ENCODE measurements at regions not wholly inside any gene's neighbourhood (a gene's known extent, or its start where the extent isn't known, plus 50 kb on each side); places are given as distances from the start of the nearest gene placed in this dataset.

- Histone ChIP-seq H3K4me1 (ENCODE audit: insufficient read depth) (no peaks in the 10 kb centered on the region), H3K4me3 (no peak overlapping the region), H3K27me3 (no peaks in the 10 kb centered on the region), H3K9me3 (no peaks in the 10 kb centered on the region), H3K36me3 (no peaks in the 10 kb centered on the region), H3K27ac (no peak overlapping the region)
- no peak for DNase-seq
- intact Hi-C loops (cut with DNase I), result no loop called here
- TF ChIP-seq POLR2A (IDR thresholded peaks at IDR 0.05), result no peak
- TF ChIP-seq EP300 (IDR thresholded peaks at IDR 0.05), result no peak
- TF ChIP-seq, protein P1, sequence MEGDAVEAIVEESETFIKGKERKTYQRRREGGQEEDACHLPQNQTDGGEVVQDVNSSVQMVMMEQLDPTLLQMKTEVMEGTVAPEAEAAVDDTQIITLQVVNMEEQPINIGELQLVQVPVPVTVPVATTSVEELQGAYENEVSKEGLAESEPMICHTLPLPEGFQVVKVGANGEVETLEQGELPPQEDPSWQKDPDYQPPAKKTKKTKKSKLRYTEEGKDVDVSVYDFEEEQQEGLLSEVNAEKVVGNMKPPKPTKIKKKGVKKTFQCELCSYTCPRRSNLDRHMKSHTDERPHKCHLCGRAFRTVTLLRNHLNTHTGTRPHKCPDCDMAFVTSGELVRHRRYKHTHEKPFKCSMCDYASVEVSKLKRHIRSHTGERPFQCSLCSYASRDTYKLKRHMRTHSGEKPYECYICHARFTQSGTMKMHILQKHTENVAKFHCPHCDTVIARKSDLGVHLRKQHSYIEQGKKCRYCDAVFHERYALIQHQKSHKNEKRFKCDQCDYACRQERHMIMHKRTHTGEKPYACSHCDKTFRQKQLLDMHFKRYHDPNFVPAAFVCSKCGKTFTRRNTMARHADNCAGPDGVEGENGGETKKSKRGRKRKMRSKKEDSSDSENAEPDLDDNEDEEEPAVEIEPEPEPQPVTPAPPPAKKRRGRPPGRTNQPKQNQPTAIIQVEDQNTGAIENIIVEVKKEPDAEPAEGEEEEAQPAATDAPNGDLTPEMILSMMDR (IDR thresholded peaks at IDR 0.05), result no peak
- 65 to 70% (median 67%) methylated on average over 34 of the region's 34 CpGs for WGBS, 3 donors
Measured at GRCh38 chr12:111287125-111287900, 81.6 kb downstream of the PHETA1 start.

- intact Hi-C loops (cut with DNase I), result no loop called here
- no peaks in the 10 kb centered on the region for H3K27me3 ChIP-seq
- H3K4me1 ChIP-seq (ENCODE audit: insufficient read depth), result no peaks in the 10 kb centered on the region
- DNase-seq, result no peak
- no peak for TF ChIP-seq POLR2A (IDR thresholded peaks at IDR 0.05)
- TF ChIP-seq EP300 (IDR thresholded peaks at IDR 0.05), result no peak
- TF ChIP-seq, protein P1 (IDR thresholded peaks at IDR 0.05), result no peak
- WGBS, 3 donors, result 53 to 63% (median 55%) methylated on average over 5 of the region's 5 CpGs
- peaks cover 0 to 6% of the 10 kb centered on the region in 2 donors for H3K9me3 ChIP-seq
- H3K27ac ChIP-seq, result no peak overlapping the region
- H3K4me3 ChIP-seq, result no peak overlapping the region
- H3K36me3 ChIP-seq, result no peaks in the 10 kb centered on the region
Measured at GRCh38 chr12:111285200-111285599, 83.7 kb downstream of the PHETA1 start.

DNA sequence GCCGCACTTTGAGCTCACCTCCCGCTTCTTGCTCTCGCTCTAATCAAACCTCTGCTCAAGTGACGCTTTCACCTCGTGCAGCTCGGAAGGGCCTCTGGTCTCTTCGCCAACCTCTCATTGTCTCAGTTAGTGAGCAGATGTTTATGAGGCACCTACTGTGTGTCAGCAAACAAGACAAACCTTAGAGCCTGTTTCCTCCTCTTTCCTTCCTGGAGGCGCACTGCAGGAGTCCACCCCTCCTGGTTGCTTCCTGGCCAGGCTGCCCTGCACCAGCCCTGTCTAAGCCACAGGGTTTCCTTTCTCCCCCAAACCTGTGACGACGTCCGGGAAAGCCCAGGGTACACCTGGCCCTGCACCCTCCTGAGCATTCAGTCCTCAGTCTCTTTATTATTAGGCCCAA, 84.2 kb downstream of the PHETA1 start:
- H3K4me1 ChIP-seq (ENCODE audit: insufficient read depth), result no peaks in the 10 kb centered on the region
- DNase-seq, result no peak
- intact Hi-C loops (cut with DNase I), result no loop called here
- H3K4me3 ChIP-seq, result no peak overlapping the region
- TF ChIP-seq POLR2A (IDR thresholded peaks at IDR 0.05) (no peak), EP300 (IDR thresholded peaks at IDR 0.05) (no peak)
- TF ChIP-seq, protein P1 (IDR thresholded peaks at IDR 0.05), result no peak
- peaks cover 0 to 6% of the 10 kb centered on the region in 2 donors for H3K9me3 ChIP-seq
- no peak overlapping the region for H3K27ac ChIP-seq
- no peaks in the 10 kb centered on the region for H3K36me3 ChIP-seq
- WGBS, 3 donors, result 69 to 76% (median 72%) methylated on average over 11 of the region's 11 CpGs
- H3K27me3 ChIP-seq, result no peaks in the 10 kb centered on the region

- no peak for DNase-seq
- Histone ChIP-seq H3K27ac (no peak overlapping the region), H3K36me3 (no peaks in the 10 kb centered on the region), H3K9me3 (peaks cover 0 to 6% of the 10 kb centered on the region in 2 donors), H3K4me3 (no peak overlapping the region), H3K27me3 (no peaks in the 10 kb centered on the region), H3K4me1 (ENCODE audit: insufficient read depth) (no peaks in the 10 kb centered on the region)
- intact Hi-C loops (cut with DNase I), result no loop called here
- 80 to 87% (median 83%) methylated on average over 5 of the region's 5 CpGs for WGBS, 3 donors
- TF ChIP-seq POLR2A (IDR thresholded peaks at IDR 0.05), result no peak
- TF ChIP-seq, protein P1 (IDR thresholded peaks at IDR 0.05), result no peak
- TF ChIP-seq EP300 (IDR thresholded peaks at IDR 0.05), result no peak
Measured at GRCh38 chr12:111283966-111284365, 84.9 kb downstream of the PHETA1 start.

Data from ovary (tissue), 7 donors.